ENCODE measurements at regions not wholly inside any gene's neighbourhood (a gene's known extent, or its start where the extent isn't known, plus 50 kb on each side); places are given as distances from the start of the nearest gene placed in this dataset.

DNA sequence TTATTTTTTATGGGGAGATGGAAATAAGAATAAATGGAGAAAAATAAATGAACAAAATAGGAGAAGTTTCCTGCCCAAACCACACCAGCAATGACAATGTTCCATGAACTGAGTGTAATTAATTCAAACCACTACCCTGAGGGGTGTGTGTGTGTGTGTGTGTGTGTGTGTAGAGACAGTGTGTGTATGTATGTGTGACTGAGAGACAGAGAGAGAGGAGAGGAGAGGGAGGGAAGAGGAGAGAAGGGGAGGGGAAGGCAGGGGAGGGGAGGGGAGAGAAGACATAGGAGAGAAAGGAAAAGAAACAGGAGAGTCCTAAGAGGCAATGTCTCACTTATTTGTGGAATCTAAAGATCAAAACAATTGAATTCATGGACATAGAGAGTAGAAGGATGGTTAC, 65.0 kb upstream of the POU2AF1 start:
- DNase-seq (ENCODE audit: low read depth): no peak

DNA sequence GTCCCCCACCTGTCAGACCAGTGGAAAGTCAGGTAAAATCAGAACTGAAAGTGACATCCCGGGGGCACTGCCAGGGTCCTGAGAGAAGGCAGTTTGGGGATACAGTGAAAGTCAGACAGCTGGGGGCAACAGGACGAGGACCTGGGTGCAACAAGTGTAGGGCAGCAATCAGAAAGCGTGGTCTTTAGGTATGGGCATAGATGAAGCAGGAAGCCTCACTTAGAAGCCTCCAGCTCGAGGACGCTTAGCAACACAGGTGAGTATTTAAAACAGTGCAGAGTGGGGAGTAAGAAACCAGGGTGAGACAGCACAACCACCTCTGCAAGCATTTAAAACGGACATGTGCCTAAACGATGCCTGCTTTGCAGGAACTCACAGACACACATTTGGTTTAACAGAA, 64.6 kb upstream of the POU2AF1 start:
- DNase-seq (ENCODE audit: low read depth): no peak

DNA sequence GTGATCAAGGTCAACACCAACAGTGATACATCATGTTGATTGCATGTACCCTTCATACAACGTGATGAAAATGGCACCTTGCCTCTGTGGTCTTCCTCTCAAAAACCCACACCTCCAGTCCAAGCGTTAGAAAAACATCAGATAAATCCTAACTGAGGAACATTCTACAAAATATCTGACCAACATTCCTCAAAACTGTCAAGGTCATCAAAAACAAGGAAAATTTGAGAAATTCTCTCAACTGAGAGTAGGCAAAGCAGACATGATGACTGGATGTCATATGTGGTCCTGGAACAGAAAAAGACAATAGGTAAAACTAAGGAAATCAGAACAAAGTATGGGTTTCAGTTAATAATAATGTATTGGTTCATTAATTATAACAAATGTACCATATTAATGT, 64.0 kb upstream of the POU2AF1 start:
- DNase-seq (ENCODE audit: low read depth): no peak

DNA sequence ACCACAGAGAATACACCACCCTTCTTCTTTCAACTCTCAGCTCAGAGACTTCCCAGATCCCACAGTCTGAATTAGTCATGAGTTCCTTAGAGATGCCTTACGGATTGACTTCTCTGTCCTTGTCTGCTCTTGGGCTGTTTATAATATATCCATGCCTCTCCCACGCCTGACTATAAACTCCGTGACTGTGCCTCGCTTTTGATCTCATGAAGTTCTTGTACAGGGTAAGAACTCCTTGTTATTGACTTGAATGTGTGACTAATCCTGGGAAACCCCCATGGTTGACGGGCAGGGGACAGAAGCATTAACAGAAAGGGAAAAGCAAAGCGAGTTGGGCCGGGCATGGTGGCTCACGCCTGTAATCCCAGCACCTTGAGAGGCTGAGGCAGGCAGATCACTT, 62.4 kb upstream of the POU2AF1 start:
- peak; percentile 22 for DNase-seq (ENCODE audit: low read depth)

DNA sequence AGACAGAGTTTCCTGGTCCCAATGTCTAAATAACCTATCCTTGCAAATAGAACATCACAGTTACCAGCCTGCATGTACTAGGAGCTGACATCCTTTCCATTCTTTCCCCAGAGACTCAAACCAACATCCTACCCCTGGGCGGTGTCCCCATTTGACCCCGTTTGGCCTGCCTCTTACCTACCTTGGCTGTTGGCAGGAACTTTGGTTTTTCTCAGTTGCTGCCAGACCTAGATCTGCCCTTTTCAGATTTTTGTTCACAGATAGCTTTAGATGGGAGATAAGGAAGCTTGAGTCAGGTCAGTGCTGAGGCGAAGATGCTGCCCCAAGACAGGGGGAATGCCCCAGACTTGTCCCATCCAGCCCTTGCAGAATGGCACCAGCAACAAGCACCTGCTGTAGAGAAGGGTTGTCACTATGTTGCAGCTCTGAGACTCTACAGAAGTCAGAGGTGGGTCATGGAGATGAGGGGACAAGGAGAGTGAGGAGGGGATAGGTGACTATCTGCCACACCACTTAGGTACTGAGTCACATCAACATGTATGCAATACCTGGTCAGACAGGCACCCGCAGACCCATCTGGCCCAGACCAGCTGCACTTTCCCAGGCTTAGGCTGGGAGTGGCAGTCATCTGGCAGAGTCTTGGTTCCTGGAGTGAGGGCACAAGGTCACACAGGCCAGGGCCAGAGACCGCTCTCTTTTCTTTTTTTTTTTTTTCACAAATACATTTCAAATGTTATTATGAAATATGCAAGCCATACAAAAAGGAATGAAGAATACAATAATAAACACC, 61.5 kb upstream of the POU2AF1 start:
- no peak for DNase-seq (ENCODE audit: low read depth)

DNA sequence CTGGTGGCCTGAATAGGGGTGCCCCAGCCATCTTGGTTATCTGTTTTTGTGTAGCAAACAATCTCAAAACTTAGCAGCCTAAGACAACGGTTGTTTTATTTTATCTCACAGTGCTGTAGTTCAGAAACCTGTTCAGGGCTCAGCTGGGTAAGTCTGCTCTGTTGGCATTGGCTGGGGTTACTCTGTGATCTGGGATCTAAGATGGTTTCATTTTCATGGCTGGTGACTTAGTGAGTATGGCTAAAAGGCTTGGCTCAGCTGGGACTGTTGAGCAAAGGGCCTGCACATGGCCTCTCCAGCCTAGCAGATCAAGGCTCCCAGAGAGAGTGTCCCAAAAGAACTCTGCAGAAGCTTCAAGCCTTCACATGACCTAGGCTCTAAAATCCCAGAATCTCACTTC, 60.8 kb upstream of the POU2AF1 start:
- DNase-seq (ENCODE audit: low read depth): no peak

DNA sequence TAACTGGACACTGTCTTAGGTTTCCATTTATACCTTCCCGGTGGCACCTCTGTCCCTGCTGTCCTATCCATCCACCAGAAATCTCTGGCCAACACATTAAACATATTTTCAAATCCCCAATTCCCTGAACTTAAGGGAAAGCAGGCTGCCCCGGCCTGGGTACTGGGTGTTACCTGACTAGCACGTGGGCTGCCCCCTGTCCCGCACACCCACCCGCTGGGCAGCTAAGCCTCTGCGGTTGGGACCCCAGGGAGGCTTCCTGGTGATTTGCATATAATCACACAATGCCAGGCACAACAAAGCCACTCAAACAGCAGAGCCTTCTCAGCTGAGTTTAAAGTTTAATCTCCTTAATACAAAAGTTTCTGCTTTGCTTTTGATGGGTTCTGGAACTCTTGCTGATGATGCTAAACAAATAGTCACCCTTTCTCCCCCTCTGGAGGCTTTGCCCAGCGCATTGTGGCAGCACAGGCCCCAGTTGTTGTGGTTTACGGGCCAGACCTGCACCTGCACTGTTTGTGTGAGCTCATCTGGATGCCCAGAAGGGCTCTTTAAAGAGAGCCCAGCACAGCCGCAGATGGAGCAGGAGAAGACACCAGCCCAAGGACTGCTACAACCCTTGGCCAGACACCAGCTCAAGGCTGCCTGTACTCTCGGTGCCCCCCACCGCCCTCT, 59.9 kb upstream of the POU2AF1 start:
- DNase-seq (ENCODE audit: low read depth): no peak

DNA sequence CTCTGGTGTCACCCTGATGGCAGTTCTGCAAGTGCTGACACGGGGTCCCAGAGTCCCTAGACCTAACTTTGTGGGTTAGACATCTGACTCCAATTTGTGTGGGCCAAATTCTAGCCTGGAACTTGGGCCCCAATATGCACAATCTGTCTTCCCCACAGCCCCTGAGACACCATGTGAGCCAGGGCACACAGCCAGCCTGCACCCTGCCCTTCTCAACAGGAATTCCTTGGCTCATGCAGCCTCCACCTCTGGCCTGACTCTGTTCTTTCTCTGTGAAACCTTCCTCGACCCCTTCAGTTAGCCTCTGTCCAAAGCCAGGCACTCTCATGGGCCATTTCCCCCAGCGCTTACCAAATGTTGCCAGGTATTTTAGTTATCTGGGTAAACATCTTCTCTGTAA, 59.1 kb upstream of the POU2AF1 start:
- DNase-seq (ENCODE audit: low read depth): no peak

DNA sequence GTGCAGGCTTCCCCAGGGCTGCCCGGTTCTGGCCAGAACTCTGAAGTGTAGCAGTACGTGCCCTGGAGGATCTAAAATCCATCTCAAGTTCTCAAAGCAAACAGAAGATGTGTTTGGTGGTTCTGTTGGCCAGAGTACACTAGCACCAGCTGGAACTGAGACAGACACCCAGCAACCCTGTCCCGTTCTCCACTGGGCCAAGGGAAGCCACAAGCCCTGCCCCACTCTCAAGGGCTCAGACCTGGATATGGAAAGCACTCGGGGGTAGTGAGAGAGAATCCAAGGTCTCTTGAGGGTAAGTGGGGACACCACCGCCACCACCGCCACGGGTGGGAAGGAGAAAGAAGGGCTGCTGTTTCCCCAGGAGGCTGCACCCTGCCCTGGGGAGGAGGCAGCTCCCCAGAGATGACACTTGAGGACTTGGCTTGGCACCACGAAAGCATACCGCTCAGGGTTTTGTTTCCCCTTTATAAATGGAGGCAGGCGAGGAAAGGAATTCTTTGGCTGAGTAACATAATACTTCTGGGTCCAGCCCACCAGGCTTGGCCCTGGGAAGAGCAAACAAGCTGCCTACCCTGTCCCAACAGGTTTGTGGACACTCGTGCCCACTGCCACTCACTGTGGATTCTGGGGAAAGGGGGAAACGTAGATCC, 56.1 kb upstream of the POU2AF1 start:
- no peak for DNase-seq (ENCODE audit: low read depth)

DNA sequence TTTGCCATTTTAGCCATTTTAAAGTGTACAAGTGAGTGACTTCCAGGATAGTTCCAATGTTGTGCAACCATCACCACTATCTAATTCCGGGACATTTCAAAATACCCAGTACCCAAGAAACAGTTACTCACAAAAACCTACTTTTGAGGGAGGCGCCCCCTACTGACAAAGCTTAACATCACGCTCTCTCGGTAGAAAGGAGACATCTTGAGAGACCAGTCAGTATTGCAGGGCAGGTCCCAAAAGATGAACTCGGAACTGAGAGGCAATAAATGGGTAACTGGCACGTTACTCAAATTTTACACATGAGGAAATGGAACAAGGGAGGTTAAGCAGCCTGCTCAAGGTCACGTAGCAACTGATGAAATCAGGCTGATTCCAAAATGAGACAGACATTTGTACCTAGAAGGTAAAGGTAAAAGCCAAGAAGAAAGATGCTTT, 50.0 kb upstream of the POU2AF1 start:
- peak; percentile 75 for DNase-seq (ENCODE audit: low read depth)
